ENCODE measurements at regions not wholly inside any gene's neighbourhood (a gene's known extent, or its start where the extent isn't known, plus 50 kb on each side); places are given as distances from the start of the nearest gene placed in this dataset.
"Not testable (repeated sequence)": the region's sequence is repeated elsewhere in the genome, so short reads cannot be mapped to it uniquely, and the experiment has no call there.

- DNase-seq (ENCODE audit: low read depth) = no peak
These were observed 607.6 kb upstream of the MAN1A1 start for GRCh38 chr6:119957195-119957594.

- no peak for DNase-seq (ENCODE audit: low read depth)
These were observed 603.1 kb upstream of the MAN1A1 start for GRCh38 chr6:119952696-119953095.

- no peak for DNase-seq (ENCODE audit: low read depth)
These were observed 601.1 kb upstream of the MAN1A1 start for GRCh38 chr6:119950681-119951080.

- DNase-seq (ENCODE audit: low read depth) = no peak
These were observed 592.7 kb upstream of the MAN1A1 start for GRCh38 chr6:119942078-119942752.

GRCh38 chr6:119938752-119939151 is 589.2 kb upstream of the MAN1A1 start:
- DNase-seq (ENCODE audit: low read depth) = no peak

GRCh38 chr6:119934816-119935215 is 585.3 kb upstream of the MAN1A1 start:
- DNase-seq (ENCODE audit: low read depth) = no peak

GRCh38 chr6:119929121-119929520 is 579.6 kb upstream of the MAN1A1 start:
- DNase-seq (ENCODE audit: low read depth) = no peak

- not testable (repeated sequence) for DNase-seq (ENCODE audit: low read depth)
These were observed 575.3 kb upstream of the MAN1A1 start for GRCh38 chr6:119924888-119925287.

GRCh38 chr6:119922814-119923213 is 573.3 kb upstream of the MAN1A1 start:
- DNase-seq (ENCODE audit: low read depth) = no peak

GRCh38 chr6:119921491-119922010 is 572.0 kb upstream of the MAN1A1 start:
- no peak for DNase-seq (ENCODE audit: low read depth)

- no peak for DNase-seq (ENCODE audit: low read depth)
These were observed 567.6 kb upstream of the MAN1A1 start for GRCh38 chr6:119917186-119917585.

- DNase-seq (ENCODE audit: low read depth) = no peak
These were observed 566.4 kb upstream of the MAN1A1 start for GRCh38 chr6:119915971-119916370.

GRCh38 chr6:119908157-119908556 is 558.6 kb upstream of the MAN1A1 start:
- DNase-seq (ENCODE audit: low read depth) = no peak

- no peak for DNase-seq (ENCODE audit: low read depth)
These were observed 553.1 kb upstream of the MAN1A1 start for GRCh38 chr6:119902681-119903080.

GRCh38 chr6:119896806-119897205 is 547.2 kb upstream of the MAN1A1 start:
- DNase-seq (ENCODE audit: low read depth) = no peak

GRCh38 chr6:119895626-119896025 is 546.1 kb upstream of the MAN1A1 start:
- DNase-seq (ENCODE audit: low read depth) = no peak

GRCh38 chr6:119894811-119895210 is 545.2 kb upstream of the MAN1A1 start:
- no peak for DNase-seq (ENCODE audit: low read depth)

GRCh38 chr6:119891644-119892043 is 542.1 kb upstream of the MAN1A1 start:
- no peak for DNase-seq (ENCODE audit: low read depth)

GRCh38 chr6:119891206-119891605 is 541.6 kb upstream of the MAN1A1 start:
- no peak for DNase-seq (ENCODE audit: low read depth)

GRCh38 chr6:119890470-119890869 is 540.9 kb upstream of the MAN1A1 start:
- no peak for DNase-seq (ENCODE audit: low read depth)

- DNase-seq (ENCODE audit: low read depth) = no peak
These were observed 538.1 kb upstream of the MAN1A1 start for GRCh38 chr6:119887666-119888065.

GRCh38 chr6:119881416-119881815 is 531.9 kb upstream of the MAN1A1 start:
- no peak for DNase-seq (ENCODE audit: low read depth)

GRCh38 chr6:119880840-119881239 is 531.3 kb upstream of the MAN1A1 start:
- DNase-seq (ENCODE audit: low read depth) = no peak

GRCh38 chr6:119879731-119880130 is 530.2 kb upstream of the MAN1A1 start:
- DNase-seq (ENCODE audit: low read depth) = no peak

All from activated T-cell treated with anti-CD3 and anti-CD28 coated beads for 48 hours (primary cell).